Skeletal muscle cell (primary cell): ENCODE measurements at regions not wholly inside any gene's neighbourhood (a gene's known extent, or its start where the extent isn't known, plus 50 kb on each side); places are given as distances from the start of the nearest gene placed in this dataset.
"Not testable (repeated sequence)": the region's sequence is repeated elsewhere in the genome, so short reads cannot be mapped to it uniquely, and the experiment has no call there.

ENCODE experiments used
- DNase-seq: peaks from one replicate; pipeline ENCODE4 v3.0.0-alpha.2; 2010; ENCODE audit warnings: low read depth
- H3K4me3 ChIP-seq: 2 replicates; pipeline ENCODE4 v1.5.1; 2011; ENCODE audit warnings: low read depth, mild to moderate bottlenecking, control low read depth, low read length, moderate library complexity

- H3K4me3 ChIP-seq, result no peak overlapping the region
- DNase-seq, result no peak
These were observed 61.2 kb downstream of the VIP start for GRCh38 chr6:152811785-152812184.

- no peak overlapping the region for H3K4me3 ChIP-seq
- DNase-seq, result no peak
These were observed 64.8 kb downstream of the VIP start for GRCh38 chr6:152815230-152815872.

- no peak overlapping the region for H3K4me3 ChIP-seq
- DNase-seq, result no peak
These were observed 65.5 kb downstream of the VIP start for GRCh38 chr6:152816055-152816454.

- no peak for DNase-seq
These were observed 70.9 kb downstream of the VIP start for GRCh38 chr6:152821525-152821924.

GRCh38 chr6:152824666-152825065, 74.1 kb downstream of the VIP start:
- H3K4me3 ChIP-seq, result no peak overlapping the region
- no peak for DNase-seq

More at GRCh38 chr6:152821525-152821924, 70.9 kb downstream of the VIP start:
- no peak overlapping the region for H3K4me3 ChIP-seq

- no peak for DNase-seq
- H3K4me3 ChIP-seq, result no peak overlapping the region
These were observed 77.8 kb downstream of the VIP start for GRCh38 chr6:152828431-152828830.

- not testable (repeated sequence) for DNase-seq, H3K4me3 ChIP-seq
These were observed 83.8 kb downstream of the VIP start for GRCh38 chr6:152834366-152834765.

- no peak overlapping the region for H3K4me3 ChIP-seq
- no peak for DNase-seq
These were observed 85.9 kb downstream of the VIP start for GRCh38 chr6:152836523-152836922.

- no peak for DNase-seq
- H3K4me3 ChIP-seq, result no peak overlapping the region
These were observed 94.8 kb downstream of the VIP start for GRCh38 chr6:152845421-152845820.

- no peak overlapping the region for H3K4me3 ChIP-seq
- DNase-seq, result no peak
These were observed 96.2 kb downstream of the VIP start for GRCh38 chr6:152846825-152847224.

- no peak overlapping the region for H3K4me3 ChIP-seq
- no peak for DNase-seq
These were observed 98.3 kb downstream of the VIP start for GRCh38 chr6:152848919-152849318.

GRCh38 chr6:152854086-152854795, 103.6 kb downstream of the VIP start:
- DNase-seq, result no peak
- H3K4me3 ChIP-seq, result no peak overlapping the region

- H3K4me3 ChIP-seq, result no peak overlapping the region
- no peak for DNase-seq
These were observed 107.5 kb downstream of the VIP start for GRCh38 chr6:152858141-152858540.

GRCh38 chr6:152859225-152859624, 108.6 kb downstream of the VIP start:
- H3K4me3 ChIP-seq, result no peak overlapping the region
- DNase-seq, result no peak

GRCh38 chr6:152863618-152864326, 113.2 kb downstream of the VIP start:
- DNase-seq, result peak; percentile 19
- no peak overlapping the region for H3K4me3 ChIP-seq

- no peak overlapping the region for H3K4me3 ChIP-seq
- no peak for DNase-seq
These were observed 108.6 kb downstream of the FBXO5 start for GRCh38 chr6:152874267-152874666.

GRCh38 chr6:152874846-152875568, 107.8 kb downstream of the FBXO5 start:
- DNase-seq, result no peak

GRCh38 chr6:152879681-152880080, 103.2 kb downstream of the FBXO5 start:
- DNase-seq, result no peak
- H3K4me3 ChIP-seq, result no peak overlapping the region

More at GRCh38 chr6:152874846-152875568, 107.8 kb downstream of the FBXO5 start:
- no peak overlapping the region for H3K4me3 ChIP-seq

GRCh38 chr6:152893187-152893586, 89.7 kb downstream of the FBXO5 start:
- no peak for DNase-seq

GRCh38 chr6:152896923-152897322, 85.9 kb downstream of the FBXO5 start:
- no peak for DNase-seq
- H3K4me3 ChIP-seq, result no peak overlapping the region

More at GRCh38 chr6:152893187-152893586, 89.7 kb downstream of the FBXO5 start:
- H3K4me3 ChIP-seq, result no peak overlapping the region
